ENCODE measurements at regions not wholly inside any gene's neighbourhood (a gene's known extent, or its start where the extent isn't known, plus 50 kb on each side); places are given as distances from the start of the nearest gene placed in this dataset.

- no peak for DNase-seq
Measured at GRCh38 chr4:171759274-171759673, 53.9 kb upstream of the GALNTL6 start.

- DNase-seq, result no peak
Measured at GRCh38 chr4:171751538-171751937, 61.7 kb upstream of the GALNTL6 start.

- DNase-seq, result no peak
Measured at GRCh38 chr4:171746418-171746817, 66.8 kb upstream of the GALNTL6 start.

- no peak for DNase-seq
Measured at GRCh38 chr4:171742436-171742835, 70.8 kb upstream of the GALNTL6 start.

- no peak for DNase-seq
Measured at GRCh38 chr4:171727185-171727584, 86.0 kb upstream of the GALNTL6 start.

- DNase-seq, result no peak
Measured at GRCh38 chr4:171721937-171722336, 91.3 kb upstream of the GALNTL6 start.

GRCh38 chr4:171719691-171720090 lies 93.5 kb upstream of the GALNTL6 start:
- DNase-seq, result no peak

- DNase-seq, result no peak
Measured at GRCh38 chr4:171718665-171719064, 94.5 kb upstream of the GALNTL6 start.

- DNase-seq, result no peak
Measured at GRCh38 chr4:171718069-171718468, 95.1 kb upstream of the GALNTL6 start.

GRCh38 chr4:171717231-171717741 lies 95.9 kb upstream of the GALNTL6 start:
- DNase-seq, result no peak

- DNase-seq, result no peak
Measured at GRCh38 chr4:171715973-171716372, 97.2 kb upstream of the GALNTL6 start.

- DNase-seq, result no peak
Measured at GRCh38 chr4:171714791-171715454, 98.3 kb upstream of the GALNTL6 start.

GRCh38 chr4:171710743-171711142 lies 102.5 kb upstream of the GALNTL6 start:
- DNase-seq, result no peak

GRCh38 chr4:171676555-171677215 lies 136.5 kb upstream of the GALNTL6 start:
- DNase-seq, result no peak

GRCh38 chr4:171674781-171675180 lies 138.4 kb upstream of the GALNTL6 start:
- DNase-seq, result no peak

GRCh38 chr4:171668403-171668802 lies 144.8 kb upstream of the GALNTL6 start:
- no peak for DNase-seq

- DNase-seq, result no peak
Measured at GRCh38 chr4:171667906-171668305, 145.3 kb upstream of the GALNTL6 start.

GRCh38 chr4:171651071-171651470 lies 162.1 kb upstream of the GALNTL6 start:
- no peak for DNase-seq

GRCh38 chr4:171650543-171650942 lies 162.7 kb upstream of the GALNTL6 start:
- DNase-seq, result no peak

- no peak for DNase-seq
Measured at GRCh38 chr4:171648926-171649325, 164.3 kb upstream of the GALNTL6 start.

- no peak for DNase-seq
Measured at GRCh38 chr4:171646984-171647383, 166.2 kb upstream of the GALNTL6 start.

- no peak for DNase-seq
Measured at GRCh38 chr4:171644430-171645057, 168.7 kb upstream of the GALNTL6 start.

- DNase-seq, result no peak
Measured at GRCh38 chr4:171639540-171639939, 173.7 kb upstream of the GALNTL6 start.
